Muscle layer of colon (tissue), 2 donors: ENCODE measurements at regions not wholly inside any gene's neighbourhood (a gene's known extent, or its start where the extent isn't known, plus 50 kb on each side); places are given as distances from the start of the nearest gene placed in this dataset.

Experiments
- H3K27ac ChIP-seq: one replicate; pipeline ENCODE4 v1.7.0; 2013; ENCODE audit warnings: low read depth, mild to moderate bottlenecking, low read length, moderate library complexity
- H3K27me3 ChIP-seq, 2 donors: one replicate each; pipeline ENCODE4 v1.7.0; 2013; ENCODE audit warnings: low read length in 2 of 2, mild to moderate bottlenecking in 2 of 2; ENCODE audit not compliant: insufficient read depth in 2 of 2, control insufficient read depth in 1 of 2
- H3K36me3 ChIP-seq: one replicate; pipeline ENCODE4 v1.7.0; 2013; ENCODE audit warnings: mild to moderate bottlenecking, low read length; ENCODE audit not compliant: insufficient read depth
- H3K4me1 ChIP-seq: one replicate; pipeline ENCODE4 v1.7.0; 2013; ENCODE audit warnings: mild to moderate bottlenecking, low read length; ENCODE audit not compliant: insufficient read depth
- H3K4me3 ChIP-seq, 2 donors: one replicate each; pipeline ENCODE4 v1.7.0; 2013; ENCODE audit warnings: low read length in 2 of 2, low read depth in 1 of 2, mild to moderate bottlenecking in 1 of 2, moderate library complexity in 1 of 2
- H3K9ac ChIP-seq: one replicate; pipeline ENCODE4 v1.7.0; 2013; ENCODE audit warnings: low read length
- H3K9me3 ChIP-seq: one replicate; pipeline ENCODE4 v1.7.0; 2013; ENCODE audit warnings: mild to moderate bottlenecking, low read length
- donor health status: abdominal sarcoma.
- donor health status: Adenocarcinoma of cecum.

DNA sequence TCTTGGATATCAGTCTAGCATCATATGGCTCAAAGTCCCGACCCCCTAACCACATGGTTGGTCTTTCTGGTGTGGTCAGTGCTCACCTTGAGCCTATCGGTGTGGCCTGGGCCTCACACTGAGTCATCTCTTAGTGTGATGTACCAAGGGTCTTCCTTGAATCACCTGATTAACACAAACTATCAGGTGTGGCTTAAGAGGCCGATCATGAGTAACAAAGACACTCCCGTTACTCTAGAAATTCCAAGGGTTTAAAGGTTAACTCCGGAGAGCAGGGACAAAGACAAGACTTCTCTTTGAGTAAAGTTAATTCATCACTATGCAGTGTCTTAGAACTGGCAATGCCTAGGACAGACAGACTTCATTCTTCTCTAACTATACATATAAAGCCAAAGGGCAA is 52.3 kb upstream of the ARMC3 start:
- H3K4me1 ChIP-seq, result no peaks in the 10 kb centered on the region
- H3K9me3 ChIP-seq, result no peaks in the 10 kb centered on the region
- H3K27me3 ChIP-seq, result no peaks in the 10 kb centered on the region
- no peak overlapping the region for H3K27ac ChIP-seq
- no peaks in the 10 kb centered on the region for H3K36me3 ChIP-seq
- no peak overlapping the region for H3K9ac ChIP-seq
- H3K4me3 ChIP-seq, result no peak overlapping the region

GRCh38 chr10:22874189-22874854 is 53.5 kb upstream of the ARMC3 start:
- Histone ChIP-seq H3K4me1 (no peaks in the 10 kb centered on the region), H3K27ac (no peak overlapping the region), H3K9me3 (no peaks in the 10 kb centered on the region), H3K9ac (no peak overlapping the region), H3K36me3 (no peaks in the 10 kb centered on the region), H3K4me3 (no peak overlapping the region), H3K27me3 (no peaks in the 10 kb centered on the region)

GRCh38 chr10:22856444-22857074 is 71.3 kb upstream of the ARMC3 start:
- no peaks in the 10 kb centered on the region for H3K36me3 ChIP-seq
- no peaks in the 10 kb centered on the region for H3K9me3 ChIP-seq
- no peak overlapping the region for H3K4me3 ChIP-seq
- H3K27me3 ChIP-seq, result no peaks in the 10 kb centered on the region
- H3K9ac ChIP-seq, result no peak overlapping the region
- no peak overlapping the region for H3K27ac ChIP-seq
- H3K4me1 ChIP-seq, result no peaks in the 10 kb centered on the region

DNA sequence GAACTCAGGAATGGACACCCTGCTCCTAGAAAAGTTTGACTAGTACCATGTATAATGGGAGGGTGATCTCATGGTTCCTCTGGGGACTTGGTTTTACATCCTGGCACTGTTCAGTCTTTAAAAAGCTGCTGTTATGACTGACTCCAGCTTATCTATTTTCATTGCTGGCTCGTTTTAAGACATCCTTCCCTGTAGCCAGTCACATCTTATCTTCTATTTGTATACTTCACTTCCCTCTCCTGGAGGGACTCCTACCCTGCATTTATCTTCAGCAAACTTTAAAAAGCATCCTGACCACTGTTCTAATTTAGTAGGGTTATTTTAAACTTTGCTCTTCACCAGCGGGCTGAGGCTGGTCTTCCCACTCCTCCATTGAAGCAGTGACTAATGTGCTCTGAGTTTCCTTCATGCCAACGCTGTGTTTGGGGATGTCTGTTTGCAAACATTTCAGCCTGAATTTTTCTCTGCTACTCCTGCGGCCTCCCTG is 72.9 kb upstream of the ARMC3 start:
- Histone ChIP-seq H3K27ac (no peak overlapping the region), H3K36me3 (no peaks in the 10 kb centered on the region), H3K9me3 (no peaks in the 10 kb centered on the region), H3K9ac (no peak overlapping the region), H3K4me3 (no peak overlapping the region), H3K4me1 (no peaks in the 10 kb centered on the region), H3K27me3 (no peaks in the 10 kb centered on the region)

- H3K27me3 ChIP-seq, result no peaks in the 10 kb centered on the region
- no peaks in the 10 kb centered on the region for H3K9me3 ChIP-seq
- H3K9ac ChIP-seq, result no peak overlapping the region
- no peaks in the 10 kb centered on the region for H3K4me1 ChIP-seq
- H3K4me3 ChIP-seq, result no peak overlapping the region
- no peak overlapping the region for H3K27ac ChIP-seq
- no peaks in the 10 kb centered on the region for H3K36me3 ChIP-seq
These were observed 73.9 kb upstream of the ARMC3 start for GRCh38 chr10:22853906-22854447.

DNA sequence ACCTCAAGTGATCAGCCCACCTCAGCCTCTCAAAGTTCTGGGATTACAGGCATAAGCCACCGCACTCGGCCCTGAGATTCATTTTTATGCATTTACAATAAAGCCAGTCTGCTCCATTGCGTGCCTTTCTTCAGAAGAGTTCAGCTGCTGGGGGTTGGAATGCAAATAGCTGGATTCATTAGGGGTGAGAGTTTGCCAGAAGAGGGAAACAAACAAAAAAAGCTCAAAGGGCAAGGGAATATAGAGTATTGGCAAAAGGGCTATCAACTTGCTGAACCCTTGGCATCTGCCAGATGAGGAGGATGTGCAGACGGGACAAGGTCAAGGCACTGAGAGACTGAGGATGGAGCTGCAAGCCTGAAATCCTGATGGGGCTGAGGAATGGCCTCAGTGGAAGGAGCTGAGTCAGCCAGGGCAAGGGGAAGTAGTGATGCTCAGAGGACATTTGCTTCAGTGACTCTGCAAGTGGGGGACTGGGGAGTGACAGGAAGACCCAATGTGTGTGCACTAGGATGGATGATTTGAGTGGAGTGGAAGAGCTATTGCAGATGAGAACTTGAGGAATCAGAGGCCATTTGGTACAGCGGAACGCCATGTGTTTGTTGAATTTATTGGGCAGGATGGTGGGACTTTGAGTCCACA is 75.0 kb upstream of the ARMC3 start:
- Histone ChIP-seq H3K9ac (no peak overlapping the region), H3K4me1 (no peaks in the 10 kb centered on the region), H3K4me3 (no peak overlapping the region), H3K9me3 (no peaks in the 10 kb centered on the region), H3K27ac (no peak overlapping the region), H3K27me3 (no peaks in the 10 kb centered on the region), H3K36me3 (no peaks in the 10 kb centered on the region)

- Histone ChIP-seq H3K4me3 (no peak overlapping the region), H3K9ac (no peak overlapping the region), H3K27ac (no peak overlapping the region)
These were observed 76.0 kb upstream of the ARMC3 start for GRCh38 chr10:22851865-22852239.

DNA sequence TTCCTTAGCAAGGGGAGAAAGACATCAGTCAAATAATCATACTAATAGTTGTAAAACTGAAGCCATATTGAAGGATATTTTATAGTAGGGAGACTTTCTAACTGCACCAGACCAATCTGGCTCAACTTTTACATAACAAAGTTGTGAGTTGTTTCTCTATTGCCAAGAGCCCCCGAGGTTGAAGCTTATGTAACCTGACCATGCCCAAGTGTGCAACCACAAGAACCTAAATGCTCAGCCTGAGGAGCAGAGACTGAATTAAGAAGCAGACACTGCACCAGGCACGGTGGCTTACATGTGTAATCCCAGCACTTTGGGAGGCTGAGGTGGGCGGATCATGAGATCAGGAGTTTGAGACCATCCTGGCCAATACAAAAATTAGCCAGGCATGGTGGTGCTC is 77.3 kb upstream of the ARMC3 start:
- Histone ChIP-seq H3K36me3 (no peaks in the 10 kb centered on the region), H3K9me3 (no peaks in the 10 kb centered on the region), H3K9ac (no peak overlapping the region), H3K27me3 (no peaks in the 10 kb centered on the region), H3K27ac (no peak overlapping the region), H3K4me1 (no peaks in the 10 kb centered on the region), H3K4me3 (no peak overlapping the region)

More at GRCh38 chr10:22851865-22852239, 76.0 kb upstream of the ARMC3 start:
- H3K9me3 ChIP-seq, result no peaks in the 10 kb centered on the region
- H3K27me3 ChIP-seq, result no peaks in the 10 kb centered on the region
- no peaks in the 10 kb centered on the region for H3K4me1 ChIP-seq
- no peaks in the 10 kb centered on the region for H3K36me3 ChIP-seq

DNA sequence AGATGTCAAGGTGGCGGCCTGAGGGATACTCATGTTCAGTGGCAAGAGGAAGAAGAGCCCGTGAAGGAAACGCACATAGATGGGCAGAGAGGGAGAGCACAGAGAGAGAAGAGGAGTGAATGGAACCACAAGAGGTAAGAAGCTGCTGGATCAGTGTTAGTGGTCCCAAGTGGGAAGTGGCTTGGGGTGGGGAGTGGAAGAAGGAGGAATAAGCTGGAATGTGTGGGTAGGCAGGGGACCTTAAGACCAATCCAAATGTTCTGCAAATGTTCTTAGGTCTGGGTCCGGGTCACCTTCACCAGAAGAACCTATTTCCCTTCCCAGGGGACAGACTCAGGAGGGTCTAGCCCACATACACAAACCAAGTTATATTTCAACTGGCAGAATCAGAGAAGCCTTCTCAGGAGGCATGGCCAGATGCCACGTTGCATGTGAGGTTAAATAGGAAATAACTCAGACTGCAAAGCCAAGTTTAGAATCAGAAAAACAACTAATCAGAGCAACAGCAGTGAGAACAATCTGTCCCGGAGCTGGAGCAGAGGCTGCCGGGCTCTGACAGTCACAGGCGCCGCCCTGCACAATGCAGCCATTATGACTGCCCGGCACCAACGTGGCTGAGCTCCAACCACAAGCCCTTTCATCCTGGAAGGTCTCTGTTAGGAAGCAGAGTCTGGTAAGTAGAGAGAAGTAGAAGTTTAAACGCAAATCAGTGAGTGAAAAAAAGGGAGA is 78.6 kb upstream of the ARMC3 start:
- no peak overlapping the region for H3K27ac ChIP-seq
- H3K4me1 ChIP-seq, result no peaks in the 10 kb centered on the region
- H3K36me3 ChIP-seq, result no peaks in the 10 kb centered on the region
- no peak overlapping the region for H3K4me3 ChIP-seq
- no peak overlapping the region for H3K9ac ChIP-seq
- H3K27me3 ChIP-seq, result no peaks in the 10 kb centered on the region
- H3K9me3 ChIP-seq, result no peaks in the 10 kb centered on the region

- Histone ChIP-seq H3K9me3 (no peaks in the 10 kb centered on the region), H3K9ac (no peak overlapping the region), H3K4me1 (no peaks in the 10 kb centered on the region), H3K36me3 (no peaks in the 10 kb centered on the region), H3K27me3 (no peaks in the 10 kb centered on the region), H3K27ac (no peak overlapping the region), H3K4me3 (no peak overlapping the region)
These were observed 79.3 kb upstream of the ARMC3 start for GRCh38 chr10:22848509-22848908.

- Histone ChIP-seq H3K9me3 (no peaks in the 10 kb centered on the region), H3K27ac (no peak overlapping the region), H3K4me3 (no peak overlapping the region), H3K36me3 (no peaks in the 10 kb centered on the region), H3K4me1 (no peaks in the 10 kb centered on the region), H3K9ac (no peak overlapping the region), H3K27me3 (no peaks in the 10 kb centered on the region)
These were observed 81.6 kb upstream of the ARMC3 start for GRCh38 chr10:22846294-22846693.
